ENCODE measurements at regions not wholly inside any gene's neighbourhood (a gene's known extent, or its start where the extent isn't known, plus 50 kb on each side); places are given as distances from the start of the nearest gene placed in this dataset.

DNA sequence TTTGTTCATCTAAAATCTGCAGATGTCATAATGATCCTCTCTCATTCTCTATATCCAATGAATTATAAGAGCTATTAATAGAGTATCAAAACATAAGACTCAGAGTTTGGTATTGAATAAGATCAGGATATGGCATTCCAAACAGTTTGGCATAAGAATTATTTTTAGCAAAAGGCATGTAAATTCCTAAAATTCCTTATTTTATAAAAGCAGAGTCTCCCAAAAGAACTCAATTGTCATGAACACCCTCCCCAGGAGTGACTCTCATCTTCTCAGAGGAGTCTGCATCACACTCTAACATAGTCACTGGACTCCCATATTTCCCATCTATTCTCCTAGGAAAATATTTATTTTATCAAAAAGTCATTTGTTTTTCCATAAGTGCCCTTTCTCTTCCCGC, 1710.2 kb upstream of the SLC39A10 start:
- WGBS, 2 experiments = 100% methylated on average over 1 of the region's 1 CpG; no CpG with 5 or more reads in 1 of the 2 experiments
- H3K27ac ChIP-seq (ENCODE audit: insufficient read depth, low read depth, low read length, poor library complexity, severe bottlenecking) = no peak overlapping the region
- no peaks in the 10 kb centered on the region for H3K4me1 ChIP-seq (ENCODE audit: control insufficient read depth, insufficient read depth, low read length)
- H3K9me3 ChIP-seq (ENCODE audit: control insufficient read depth, low read length) = no peaks in the 10 kb centered on the region
- H3K27me3 ChIP-seq (ENCODE audit: control insufficient read depth, insufficient read depth, low read length, poor library complexity, severe bottlenecking) = no peaks in the 10 kb centered on the region
- H3K4me3 ChIP-seq (ENCODE audit: insufficient read depth, low read depth, low read length) = no peak overlapping the region
- H3K36me3 ChIP-seq (ENCODE audit: control insufficient read depth, insufficient read depth, low read length) = no peaks in the 10 kb centered on the region

DNA sequence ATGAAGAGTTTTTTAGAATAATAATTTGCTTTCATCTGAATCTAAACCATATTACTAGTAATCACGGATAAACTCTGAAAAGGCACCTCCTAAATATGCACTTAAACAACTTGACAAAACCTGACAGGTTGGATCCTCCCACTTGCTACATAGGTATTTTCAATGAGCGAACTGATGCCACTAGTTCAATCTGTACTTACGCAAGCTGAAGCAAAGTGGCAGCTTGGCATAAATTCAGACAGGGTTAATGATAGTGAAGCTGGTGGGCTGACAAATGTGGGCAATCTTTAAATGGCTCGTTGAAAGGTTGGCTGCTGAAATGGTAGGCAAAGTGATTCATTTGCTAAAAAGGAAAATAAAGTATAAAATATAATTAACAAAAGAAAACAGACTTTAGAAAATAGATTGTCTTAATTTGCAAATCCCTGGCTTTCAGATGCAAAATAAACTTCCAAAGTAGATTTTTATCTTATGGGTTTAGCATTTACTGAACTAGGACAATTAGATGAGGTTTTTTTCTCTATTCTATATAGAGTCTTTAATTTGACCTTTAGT, 1713.5 kb upstream of the SLC39A10 start:
- no peaks in the 10 kb centered on the region for H3K4me1 ChIP-seq (ENCODE audit: control insufficient read depth, insufficient read depth, low read length)
- no peak overlapping the region for H3K4me3 ChIP-seq (ENCODE audit: insufficient read depth, low read depth, low read length)
- H3K36me3 ChIP-seq (ENCODE audit: control insufficient read depth, insufficient read depth, low read length) = no peaks in the 10 kb centered on the region
- no peaks in the 10 kb centered on the region for H3K9me3 ChIP-seq (ENCODE audit: control insufficient read depth, low read length)
- H3K27me3 ChIP-seq (ENCODE audit: control insufficient read depth, insufficient read depth, low read length, poor library complexity, severe bottlenecking) = no peaks in the 10 kb centered on the region
- WGBS, 2 experiments = 82 to 86% methylated on average over 3 to 4 of the region's 4 CpGs
- H3K27ac ChIP-seq (ENCODE audit: insufficient read depth, low read depth, low read length, poor library complexity, severe bottlenecking) = no peak overlapping the region

DNA sequence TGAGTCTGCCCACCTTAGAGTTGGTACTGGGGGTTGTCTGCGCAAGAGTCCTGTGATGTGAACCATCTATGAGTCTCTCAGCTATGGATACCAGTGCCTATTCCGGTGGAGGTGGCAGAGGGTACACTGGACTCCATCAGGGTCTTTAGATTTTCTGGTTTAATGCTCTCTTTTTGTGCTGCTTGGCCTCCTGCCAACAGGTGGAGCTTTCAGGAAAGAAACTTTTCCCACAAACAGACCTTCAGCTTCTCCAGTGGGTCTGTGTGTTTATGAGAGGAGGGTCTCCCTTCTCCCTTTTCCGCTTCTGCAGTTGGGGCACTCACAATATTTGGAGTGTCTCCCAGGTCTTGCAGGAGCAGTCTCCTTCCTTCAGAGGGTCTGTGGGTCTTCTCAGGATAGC, 1721.9 kb upstream of the SLC39A10 start:
- Histone ChIP-seq H3K36me3 (ENCODE audit: control insufficient read depth, insufficient read depth, low read length) (no peaks in the 10 kb centered on the region), H3K4me3 (ENCODE audit: insufficient read depth, low read depth, low read length) (no peak overlapping the region), H3K9me3 (ENCODE audit: control insufficient read depth, low read length) (no peaks in the 10 kb centered on the region), H3K4me1 (ENCODE audit: control insufficient read depth, insufficient read depth, low read length) (no peaks in the 10 kb centered on the region), H3K27ac (ENCODE audit: insufficient read depth, low read depth, low read length, poor library complexity, severe bottlenecking) (no peak overlapping the region), H3K27me3 (ENCODE audit: control insufficient read depth, insufficient read depth, low read length, poor library complexity, severe bottlenecking) (no peaks in the 10 kb centered on the region)
- 88 to 96% methylated on average over 3 of the region's 3 CpGs for WGBS, 2 experiments

DNA sequence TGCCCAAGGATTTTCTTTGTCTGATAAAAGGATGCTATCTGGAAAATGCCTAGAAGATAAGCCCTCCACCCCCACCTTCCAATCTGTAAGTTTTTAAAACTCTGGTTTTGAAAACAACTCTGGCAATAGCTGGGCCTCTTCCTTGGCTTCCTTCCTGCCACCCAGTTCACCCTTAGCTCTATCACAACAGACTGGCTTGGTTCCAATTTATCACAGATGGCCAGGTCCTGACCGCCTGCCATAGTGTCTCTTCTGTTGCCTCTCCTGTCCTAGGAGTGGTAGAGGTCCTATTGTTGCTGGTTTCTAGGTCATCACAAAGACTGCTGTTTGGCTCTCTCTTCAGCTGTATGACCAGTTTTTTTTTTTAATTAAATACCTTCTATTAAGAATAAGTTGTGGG, 1727.9 kb upstream of the SLC39A10 start:
- Histone ChIP-seq H3K4me1 (ENCODE audit: control insufficient read depth, insufficient read depth, low read length) (no peaks in the 10 kb centered on the region), H3K9me3 (ENCODE audit: control insufficient read depth, low read length) (no peaks in the 10 kb centered on the region), H3K27ac (ENCODE audit: insufficient read depth, low read depth, low read length, poor library complexity, severe bottlenecking) (no peak overlapping the region), H3K27me3 (ENCODE audit: control insufficient read depth, insufficient read depth, low read length, poor library complexity, severe bottlenecking) (no peaks in the 10 kb centered on the region), H3K36me3 (ENCODE audit: control insufficient read depth, insufficient read depth, low read length) (no peaks in the 10 kb centered on the region), H3K4me3 (ENCODE audit: insufficient read depth, low read depth, low read length) (no peak overlapping the region)
- 82 to 100% methylated on average over 1 of the region's 1 CpG for WGBS, 2 experiments

DNA sequence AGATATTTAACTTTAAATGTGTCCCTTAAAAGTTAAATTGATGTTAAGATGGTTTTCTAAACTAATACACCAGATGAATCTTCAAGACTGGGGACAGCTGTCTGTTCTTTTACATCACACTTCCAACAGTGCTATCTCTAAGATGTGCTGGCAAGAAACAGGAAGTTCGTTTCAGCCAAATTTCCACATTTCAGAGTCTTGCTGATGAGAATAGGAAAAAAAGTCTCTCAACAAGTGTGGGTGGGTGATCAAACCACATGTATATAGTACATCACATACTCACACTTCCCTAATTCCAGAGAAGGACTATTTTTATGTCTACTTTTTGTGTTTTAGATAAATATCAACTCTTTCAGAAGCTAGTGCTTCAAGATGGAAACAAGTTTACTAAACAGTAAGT, 1712.8 kb upstream of the TMEFF2 start:
- 100% methylated on average over 1 of the region's 1 CpG for WGBS, 2 experiments
- Histone ChIP-seq H3K4me3 (ENCODE audit: insufficient read depth, low read depth, low read length) (no peak overlapping the region), H3K36me3 (ENCODE audit: control insufficient read depth, insufficient read depth, low read length) (no peaks in the 10 kb centered on the region), H3K4me1 (ENCODE audit: control insufficient read depth, insufficient read depth, low read length) (no peaks in the 10 kb centered on the region), H3K27me3 (ENCODE audit: control insufficient read depth, insufficient read depth, low read length, poor library complexity, severe bottlenecking) (no peaks in the 10 kb centered on the region), H3K9me3 (ENCODE audit: control insufficient read depth, low read length) (no peaks in the 10 kb centered on the region), H3K27ac (ENCODE audit: insufficient read depth, low read depth, low read length, poor library complexity, severe bottlenecking) (no peak overlapping the region)

DNA sequence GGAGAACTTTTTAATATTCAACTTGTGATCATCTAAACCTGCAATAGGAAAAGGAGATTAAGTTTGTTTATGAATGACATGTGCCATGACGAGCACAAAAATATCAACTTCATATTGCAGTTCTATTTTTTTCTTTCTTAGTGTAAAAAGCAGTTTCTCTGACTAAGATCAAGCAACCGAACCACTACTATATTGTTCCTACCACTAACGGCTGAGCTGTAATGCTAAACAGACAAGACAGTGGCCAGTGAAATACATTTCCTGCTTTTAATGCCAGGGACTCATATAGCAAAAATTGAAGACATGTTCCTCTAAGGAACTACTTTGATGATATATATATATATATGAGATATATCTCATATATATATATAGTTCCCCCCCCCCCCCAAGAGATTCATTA, 1705.6 kb upstream of the TMEFF2 start:
- H3K36me3 ChIP-seq (ENCODE audit: control insufficient read depth, insufficient read depth, low read length) = no peaks in the 10 kb centered on the region
- 95 to 96% methylated on average over 2 to 3 of the region's 3 CpGs for WGBS, 2 experiments
- H3K4me1 ChIP-seq (ENCODE audit: control insufficient read depth, insufficient read depth, low read length) = no peaks in the 10 kb centered on the region

DNA sequence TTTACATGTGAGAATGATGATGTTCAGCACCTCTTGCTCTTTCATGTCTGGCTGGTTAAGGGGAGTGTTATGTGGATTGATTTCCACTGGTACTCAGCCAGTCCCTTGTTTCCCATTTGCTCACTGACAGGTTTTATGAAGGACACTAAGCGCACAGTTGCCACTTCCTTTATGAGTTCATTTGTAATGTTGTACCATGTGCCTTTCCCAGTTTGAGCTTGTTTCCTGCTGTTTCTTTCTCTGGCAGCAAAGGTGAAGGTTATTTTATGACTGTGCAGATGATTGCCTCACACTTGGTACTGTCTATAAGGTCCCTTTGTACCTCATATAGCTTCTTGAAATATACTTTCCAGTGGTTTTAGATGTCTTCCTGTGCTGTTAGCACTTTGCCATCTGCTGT, 1700.5 kb upstream of the TMEFF2 start:
- Histone ChIP-seq H3K36me3 (ENCODE audit: control insufficient read depth, insufficient read depth, low read length) (no peaks in the 10 kb centered on the region), H3K27me3 (ENCODE audit: control insufficient read depth, insufficient read depth, low read length, poor library complexity, severe bottlenecking) (no peaks in the 10 kb centered on the region), H3K4me1 (ENCODE audit: control insufficient read depth, insufficient read depth, low read length) (no peaks in the 10 kb centered on the region), H3K9me3 (ENCODE audit: control insufficient read depth, low read length) (no peaks in the 10 kb centered on the region), H3K27ac (ENCODE audit: insufficient read depth, low read depth, low read length, poor library complexity, severe bottlenecking) (no peak overlapping the region), H3K4me3 (ENCODE audit: insufficient read depth, low read depth, low read length) (no peak overlapping the region)
- WGBS, 2 experiments = 100% methylated on average over 1 of the region's 1 CpG

More for the DNA sequence above, 1705.6 kb upstream of the TMEFF2 start:
- H3K27ac ChIP-seq (ENCODE audit: insufficient read depth, low read depth, low read length, poor library complexity, severe bottlenecking) = no peak overlapping the region
- no peak overlapping the region for H3K4me3 ChIP-seq (ENCODE audit: insufficient read depth, low read depth, low read length)
- H3K9me3 ChIP-seq (ENCODE audit: control insufficient read depth, low read length) = no peaks in the 10 kb centered on the region
- no peaks in the 10 kb centered on the region for H3K27me3 ChIP-seq (ENCODE audit: control insufficient read depth, insufficient read depth, low read length, poor library complexity, severe bottlenecking)

DNA sequence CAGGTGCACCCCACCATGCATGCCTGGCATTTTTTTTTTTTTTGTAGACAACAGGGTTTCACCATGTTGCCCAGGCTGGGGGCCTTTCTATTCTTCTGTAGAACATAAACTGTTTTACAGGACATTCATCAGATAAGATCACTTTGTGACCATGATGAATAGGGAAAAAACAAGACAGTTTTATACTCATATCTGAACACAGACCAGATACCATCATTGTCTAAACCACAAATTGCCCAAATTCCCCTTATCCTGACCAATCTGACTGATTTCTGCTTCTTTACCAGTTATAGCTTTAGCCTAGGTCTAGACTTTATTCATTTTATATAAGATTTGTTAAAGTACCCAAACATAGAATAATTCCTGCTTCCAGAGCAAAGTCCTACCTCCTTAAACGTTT, 1699.3 kb upstream of the TMEFF2 start:
- H3K4me1 ChIP-seq (ENCODE audit: control insufficient read depth, insufficient read depth, low read length) = no peaks in the 10 kb centered on the region
- no peak overlapping the region for H3K4me3 ChIP-seq (ENCODE audit: insufficient read depth, low read depth, low read length)
- no peak overlapping the region for H3K27ac ChIP-seq (ENCODE audit: insufficient read depth, low read depth, low read length, poor library complexity, severe bottlenecking)
- no peaks in the 10 kb centered on the region for H3K36me3 ChIP-seq (ENCODE audit: control insufficient read depth, insufficient read depth, low read length)
- 88 to 94% methylated on average over 1 of the region's 1 CpG for WGBS, 2 experiments
- no peaks in the 10 kb centered on the region for H3K9me3 ChIP-seq (ENCODE audit: control insufficient read depth, low read length)
- no peaks in the 10 kb centered on the region for H3K27me3 ChIP-seq (ENCODE audit: control insufficient read depth, insufficient read depth, low read length, poor library complexity, severe bottlenecking)

DNA sequence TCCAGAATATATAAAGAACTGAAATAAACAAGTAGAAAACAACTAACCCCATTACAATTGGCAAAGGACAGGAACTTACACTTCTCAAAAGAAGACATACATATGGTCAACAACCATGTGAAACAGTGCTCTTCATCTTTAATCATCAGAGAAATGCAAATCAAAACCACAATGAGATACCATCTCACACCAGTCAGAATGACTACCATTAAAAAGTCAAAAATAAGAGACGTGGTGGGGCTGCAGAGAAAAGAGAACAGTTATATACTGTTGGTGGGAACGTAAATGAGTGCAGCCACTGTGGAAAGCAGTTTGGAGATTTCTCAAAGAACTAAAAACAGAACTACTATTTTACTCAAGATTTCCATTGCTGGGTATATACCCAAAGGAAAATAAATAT, 1696.3 kb upstream of the TMEFF2 start:
- Histone ChIP-seq H3K27ac (ENCODE audit: insufficient read depth, low read depth, low read length, poor library complexity, severe bottlenecking) (no peak overlapping the region), H3K36me3 (ENCODE audit: control insufficient read depth, insufficient read depth, low read length) (no peaks in the 10 kb centered on the region), H3K27me3 (ENCODE audit: control insufficient read depth, insufficient read depth, low read length, poor library complexity, severe bottlenecking) (no peaks in the 10 kb centered on the region), H3K9me3 (ENCODE audit: control insufficient read depth, low read length) (no peaks in the 10 kb centered on the region), H3K4me1 (ENCODE audit: control insufficient read depth, insufficient read depth, low read length) (no peaks in the 10 kb centered on the region), H3K4me3 (ENCODE audit: insufficient read depth, low read depth, low read length) (no peak overlapping the region)
- 88 to 92% methylated on average over 2 of the region's 2 CpGs for WGBS, 2 experiments

DNA sequence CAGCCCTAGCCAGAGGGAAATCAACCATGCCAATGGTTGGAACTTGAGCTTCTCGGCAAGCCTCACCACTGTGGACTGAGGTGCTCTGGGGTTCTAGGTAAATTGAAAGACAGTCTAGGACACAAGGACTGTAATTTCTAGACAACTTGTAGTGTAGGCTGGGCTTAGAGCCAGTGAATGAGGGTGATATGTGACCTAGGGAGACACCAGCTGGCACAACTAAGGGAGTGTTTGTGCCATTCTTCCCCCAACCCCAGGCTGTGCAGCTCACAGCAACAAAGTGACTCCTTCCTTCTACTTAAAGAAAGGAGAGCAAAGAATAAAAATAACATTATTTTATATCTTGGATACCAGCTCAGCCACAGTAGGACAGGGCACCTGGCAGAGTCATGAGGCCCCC, 1690.7 kb upstream of the TMEFF2 start:
- Histone ChIP-seq H3K4me3 (ENCODE audit: insufficient read depth, low read depth, low read length) (no peak overlapping the region), H3K36me3 (ENCODE audit: control insufficient read depth, insufficient read depth, low read length) (no peaks in the 10 kb centered on the region), H3K9me3 (ENCODE audit: control insufficient read depth, low read length) (no peaks in the 10 kb centered on the region), H3K27ac (ENCODE audit: insufficient read depth, low read depth, low read length, poor library complexity, severe bottlenecking) (no peak overlapping the region), H3K4me1 (ENCODE audit: control insufficient read depth, insufficient read depth, low read length) (no peaks in the 10 kb centered on the region), H3K27me3 (ENCODE audit: control insufficient read depth, insufficient read depth, low read length, poor library complexity, severe bottlenecking) (no peaks in the 10 kb centered on the region)
- 96 to 97% methylated on average over 1 of the region's 1 CpG for WGBS, 2 experiments

DNA sequence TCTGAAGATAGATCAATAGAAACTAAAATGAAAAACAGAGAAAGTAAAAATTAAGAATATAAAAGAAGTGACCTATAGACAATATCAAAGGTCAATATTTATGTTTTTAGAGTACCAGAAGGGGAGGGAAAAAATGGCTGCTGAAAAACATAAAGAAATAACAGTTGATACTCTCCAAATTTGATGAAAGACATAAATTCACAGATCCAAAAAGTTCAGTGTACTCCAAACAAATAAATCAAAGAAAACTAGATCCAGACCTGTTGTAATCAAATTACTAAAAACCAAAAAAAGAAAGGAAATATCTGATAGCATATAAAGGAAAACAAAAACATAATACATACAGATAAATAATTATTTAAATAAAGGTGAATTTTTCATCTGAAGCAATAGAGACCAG, 1689.1 kb upstream of the TMEFF2 start:
- Histone ChIP-seq H3K4me1 (ENCODE audit: control insufficient read depth, insufficient read depth, low read length) (no peaks in the 10 kb centered on the region), H3K36me3 (ENCODE audit: control insufficient read depth, insufficient read depth, low read length) (no peaks in the 10 kb centered on the region), H3K9me3 (ENCODE audit: control insufficient read depth, low read length) (no peaks in the 10 kb centered on the region), H3K27ac (ENCODE audit: insufficient read depth, low read depth, low read length, poor library complexity, severe bottlenecking) (no peak overlapping the region), H3K4me3 (ENCODE audit: insufficient read depth, low read depth, low read length) (no peak overlapping the region), H3K27me3 (ENCODE audit: control insufficient read depth, insufficient read depth, low read length, poor library complexity, severe bottlenecking) (no peaks in the 10 kb centered on the region)
